ENCODE measurements at regions not wholly inside any gene's neighbourhood (a gene's known extent, or its start where the extent isn't known, plus 50 kb on each side); places are given as distances from the start of the nearest gene placed in this dataset.
"Not testable (repeated sequence)": the region's sequence is repeated elsewhere in the genome, so short reads cannot be mapped to it uniquely, and the experiment has no call there.

DNA sequence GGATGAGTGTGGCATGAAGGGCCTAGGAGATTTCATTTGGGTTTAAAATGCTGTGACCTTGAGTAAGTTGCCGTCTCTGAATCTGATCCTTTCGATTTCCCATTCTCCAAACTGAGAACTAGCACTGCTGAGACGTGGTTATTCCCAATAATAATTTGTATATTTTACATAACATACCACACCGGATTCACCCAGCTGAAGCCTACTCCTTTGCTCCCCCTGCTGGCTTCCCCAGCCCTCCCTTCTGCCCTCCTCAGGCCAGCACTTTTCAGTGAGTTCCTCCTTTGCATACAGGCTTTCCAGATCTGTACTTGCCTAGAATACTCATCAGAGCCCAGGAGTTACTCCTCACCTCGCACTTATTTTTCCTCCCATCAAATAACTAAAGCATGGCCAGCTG is 255.1 kb downstream of the OR4F29 start:
- H3K9me3 ChIP-seq; H3K27me3 ChIP-seq; H3K4me1 ChIP-seq; ATAC-seq; H3K27ac ChIP-seq; H3K36me3 ChIP-seq; DNase-seq; intact Hi-C loops (cut with DNase I); H3K4me3 ChIP-seq: not testable (repeated sequence)
- no CpG with 5 or more reads among the region's 5 CpGs for WGBS (ENCODE audit: insufficient coverage, low coverage, low lambda C conversion rate, missing lambda C conversion rate)

DNA sequence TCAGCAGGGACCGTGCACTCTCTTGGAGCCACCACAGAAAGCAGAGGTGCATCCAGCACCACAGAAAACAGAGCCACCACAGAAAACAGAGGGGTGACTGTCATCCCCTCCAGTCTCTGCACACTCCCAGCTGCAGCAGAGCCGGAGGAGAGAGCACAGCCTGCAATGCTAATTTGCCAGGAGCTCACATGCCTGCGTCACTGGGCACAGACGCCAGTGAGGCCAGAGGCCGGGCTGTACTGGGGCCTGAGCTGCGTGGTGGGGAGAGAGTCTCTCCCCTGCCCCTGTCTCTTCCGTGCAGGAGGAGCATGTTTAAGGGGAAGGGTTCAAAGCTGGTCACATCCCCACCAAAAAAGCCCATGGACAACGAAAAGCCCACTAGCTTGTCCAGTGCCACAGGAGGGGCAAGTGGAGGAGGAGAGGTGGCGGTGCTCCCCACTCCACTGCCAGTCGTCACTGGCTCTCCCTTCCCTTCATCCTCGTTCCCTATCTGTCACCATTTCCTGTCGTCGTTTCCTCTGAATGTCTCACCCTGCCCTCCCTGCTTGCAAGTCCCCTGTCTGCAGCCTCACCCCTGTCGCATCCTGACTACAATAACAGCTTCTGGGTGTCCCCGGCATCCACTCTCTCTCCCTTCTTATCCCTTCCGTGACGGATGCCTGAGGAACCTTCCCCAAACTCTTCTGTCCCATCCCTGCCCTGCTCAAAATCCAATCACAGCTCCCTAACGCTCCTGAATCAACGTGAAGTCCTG is 260.0 kb downstream of the OR4F29 start:
- ATAC-seq; H3K36me3 ChIP-seq; intact Hi-C loops (cut with DNase I); H3K27me3 ChIP-seq; H3K4me1 ChIP-seq; H3K4me3 ChIP-seq; H3K9me3 ChIP-seq: not testable (repeated sequence)
- WGBS (ENCODE audit: insufficient coverage, low coverage, low lambda C conversion rate, missing lambda C conversion rate) = 53% methylated on average over 16 of the region's 19 CpGs
- H3K27ac ChIP-seq = peak overlapping the region in 1 of 3 donors; percentile 12
- peak; percentile 33 to 63 (median 52) for DNase-seq

DNA sequence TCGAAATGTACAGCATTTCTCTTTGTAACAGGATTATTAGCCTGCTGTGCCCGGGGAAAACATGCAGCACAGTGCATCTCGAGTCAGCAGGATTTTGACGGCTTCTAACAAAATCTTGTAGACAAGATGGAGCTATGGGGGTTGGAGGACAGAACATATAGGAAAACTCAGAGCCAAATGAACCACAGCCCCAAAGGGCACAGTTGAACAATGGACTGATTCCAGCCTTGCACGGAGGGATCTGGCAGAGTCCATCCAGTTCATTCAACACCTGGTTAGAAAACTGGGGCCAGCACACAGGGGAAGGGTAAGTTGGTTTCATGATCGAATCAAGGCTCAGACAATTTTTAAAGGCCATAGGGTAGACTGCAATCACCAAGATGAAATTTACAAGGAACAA is 260.8 kb downstream of the OR4F29 start:
- 49% methylated on average over 5 of the region's 6 CpGs for WGBS (ENCODE audit: insufficient coverage, low coverage, low lambda C conversion rate, missing lambda C conversion rate)
- not testable (repeated sequence) for H3K36me3 ChIP-seq, ATAC-seq

DNA sequence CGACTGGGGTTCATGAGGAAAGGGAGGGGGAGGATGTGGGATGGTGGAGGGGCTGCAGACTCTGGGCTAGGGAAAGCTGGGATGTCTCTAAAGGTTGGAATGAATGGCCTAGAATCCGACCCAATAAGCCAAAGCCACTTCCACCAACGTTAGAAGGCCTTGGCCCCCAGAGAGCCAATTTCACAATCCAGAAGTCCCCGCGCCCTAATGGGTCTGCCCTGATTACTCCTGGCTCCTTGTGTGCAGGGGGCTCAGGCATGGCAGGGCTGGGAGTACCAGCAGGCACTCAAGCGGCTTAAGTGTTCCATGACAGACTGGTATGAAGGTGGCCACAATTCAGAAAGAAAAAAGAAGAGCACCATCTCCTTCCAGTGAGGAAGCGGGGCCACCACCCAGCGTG is 261.6 kb downstream of the OR4F29 start:
- 100% methylated on average over 2 of the region's 8 CpGs for WGBS (ENCODE audit: insufficient coverage, low coverage, low lambda C conversion rate, missing lambda C conversion rate)
- H3K4me3 ChIP-seq; H3K27me3 ChIP-seq; intact Hi-C loops (cut with DNase I); ATAC-seq; H3K4me1 ChIP-seq; H3K27ac ChIP-seq; H3K9me3 ChIP-seq; H3K36me3 ChIP-seq: not testable (repeated sequence)
- DNase-seq = peak in 1 of 3 donors; percentile 46

More for the DNA sequence above, 260.8 kb downstream of the OR4F29 start:
- H3K27ac ChIP-seq; H3K27me3 ChIP-seq; H3K9me3 ChIP-seq; intact Hi-C loops (cut with DNase I); H3K4me1 ChIP-seq; H3K4me3 ChIP-seq; DNase-seq: not testable (repeated sequence)

DNA sequence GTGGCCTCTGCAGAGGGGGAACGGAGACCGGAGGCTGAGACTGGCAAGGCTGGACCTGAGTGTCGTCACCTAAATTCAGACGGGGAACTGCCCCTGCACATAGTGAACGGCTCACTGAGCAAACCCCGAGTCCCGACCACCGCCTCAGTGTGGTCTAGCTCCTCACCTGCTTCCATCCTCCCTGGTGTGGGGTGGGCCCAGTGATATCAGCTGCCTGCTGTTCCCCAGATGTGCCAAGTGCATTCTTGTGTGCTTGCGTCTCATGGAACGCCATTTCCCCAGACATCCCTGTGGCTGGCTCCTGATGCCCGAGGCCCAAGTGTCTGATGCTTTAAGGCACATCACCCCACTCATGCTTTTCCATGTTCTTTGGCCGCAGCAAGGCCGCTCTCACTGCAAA is 262.2 kb downstream of the OR4F29 start:
- H3K36me3 ChIP-seq; H3K27ac ChIP-seq; H3K9me3 ChIP-seq; H3K27me3 ChIP-seq; H3K4me3 ChIP-seq; H3K4me1 ChIP-seq; ATAC-seq; intact Hi-C loops (cut with DNase I): not testable (repeated sequence)
- peak in 1 of 3 donors; percentile 23 for DNase-seq
- no CpG with 5 or more reads among the region's 13 CpGs for WGBS (ENCODE audit: insufficient coverage, low coverage, low lambda C conversion rate, missing lambda C conversion rate)

DNA sequence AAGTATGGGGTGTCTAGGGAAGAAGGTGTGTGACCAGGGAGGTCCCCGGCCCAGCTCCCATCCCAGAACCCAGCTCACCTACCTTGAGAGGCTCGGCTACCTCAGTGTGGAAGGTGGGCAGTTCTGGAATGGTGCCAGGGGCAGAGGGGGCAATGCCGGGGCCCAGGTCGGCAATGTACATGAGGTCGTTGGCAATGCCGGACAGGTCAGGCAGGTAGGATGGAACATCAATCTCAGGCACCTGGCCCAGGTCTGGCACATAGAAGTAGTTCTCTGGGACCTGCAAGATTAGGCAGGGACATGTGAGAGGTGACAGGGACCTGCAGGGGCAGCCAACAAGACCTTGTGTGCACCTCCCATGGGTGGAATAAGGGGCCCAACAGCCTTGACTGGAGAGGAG is 264.2 kb downstream of the OR4F29 start:
- ATAC-seq; H3K4me1 ChIP-seq; H3K27me3 ChIP-seq; H3K9me3 ChIP-seq; H3K4me3 ChIP-seq; H3K27ac ChIP-seq; intact Hi-C loops (cut with DNase I); H3K36me3 ChIP-seq: not testable (repeated sequence)
- no CpG with 5 or more reads among the region's 6 CpGs for WGBS (ENCODE audit: insufficient coverage, low coverage, low lambda C conversion rate, missing lambda C conversion rate)
- DNase-seq = peak in 1 of 3 donors; percentile 23

DNA sequence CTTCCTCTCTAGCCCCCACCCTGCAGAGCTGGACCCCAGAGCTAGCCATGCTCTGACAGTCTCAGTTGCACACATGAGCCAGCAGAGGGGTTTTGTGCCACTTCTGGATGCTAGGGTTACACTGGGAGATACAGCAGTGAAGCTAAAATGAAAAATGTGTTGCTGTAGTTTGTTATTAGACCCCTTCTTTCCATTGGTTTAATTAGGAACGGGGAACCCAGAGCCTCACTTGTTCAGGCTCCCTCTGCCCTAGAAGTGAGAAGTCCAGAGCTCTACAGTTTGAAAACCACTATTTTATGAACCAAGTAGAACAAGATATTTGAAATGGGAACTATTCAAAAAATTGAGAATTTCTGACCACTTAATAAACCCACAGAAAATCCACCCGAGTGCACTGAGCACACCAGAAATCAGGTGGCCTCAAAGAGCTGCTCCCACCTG is 264.8 kb downstream of the OR4F29 start:
- 87% methylated on average over 2 of the region's 2 CpGs for whole genome bisulfite sequencing (ENCODE audit: insufficient coverage, low coverage, low lambda C conversion rate, missing lambda C conversion rate)
- peak in 2 of 3 donors; percentile 21 to 41 for DNase-seq
- intact Hi-C loops (cut with DNase I) = not testable (repeated sequence)

DNA sequence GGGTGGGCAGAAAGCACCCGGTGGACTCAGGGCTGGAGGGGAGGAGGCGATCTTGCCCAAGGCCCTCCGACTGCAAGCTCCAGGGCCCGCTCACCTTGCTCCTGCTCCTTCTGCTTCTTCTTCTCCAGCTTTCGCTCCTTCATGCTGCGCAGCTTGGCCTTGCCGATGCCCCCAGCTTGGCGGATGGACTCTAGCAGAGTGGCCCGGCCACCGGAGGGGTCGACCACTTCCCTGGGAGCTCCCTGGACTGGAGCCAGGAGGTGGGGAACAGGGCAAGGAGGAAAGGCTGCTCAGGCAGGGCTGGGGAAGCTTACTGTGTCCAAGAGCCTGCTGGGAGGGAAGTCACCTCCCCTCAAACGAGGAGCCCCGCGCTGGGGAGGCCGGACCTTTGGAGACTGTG is 265.3 kb downstream of the OR4F29 start:
- H3K9me3 ChIP-seq; ATAC-seq; H3K4me1 ChIP-seq; H3K27me3 ChIP-seq; H3K27ac ChIP-seq; H3K4me3 ChIP-seq; H3K36me3 ChIP-seq; intact Hi-C loops (cut with DNase I): not testable (repeated sequence)
- WGBS (ENCODE audit: insufficient coverage, low coverage, low lambda C conversion rate, missing lambda C conversion rate) = 100% methylated on average over 4 of the region's 15 CpGs
- peak in 1 of 3 donors; percentile 13 for DNase-seq

More for the DNA sequence above, 264.8 kb downstream of the OR4F29 start:
- not testable (repeated sequence) for H3K27ac ChIP-seq, H3K27me3 ChIP-seq, H3K36me3 ChIP-seq, ATAC-seq, H3K9me3 ChIP-seq, H3K4me3 ChIP-seq, H3K4me1 ChIP-seq

DNA sequence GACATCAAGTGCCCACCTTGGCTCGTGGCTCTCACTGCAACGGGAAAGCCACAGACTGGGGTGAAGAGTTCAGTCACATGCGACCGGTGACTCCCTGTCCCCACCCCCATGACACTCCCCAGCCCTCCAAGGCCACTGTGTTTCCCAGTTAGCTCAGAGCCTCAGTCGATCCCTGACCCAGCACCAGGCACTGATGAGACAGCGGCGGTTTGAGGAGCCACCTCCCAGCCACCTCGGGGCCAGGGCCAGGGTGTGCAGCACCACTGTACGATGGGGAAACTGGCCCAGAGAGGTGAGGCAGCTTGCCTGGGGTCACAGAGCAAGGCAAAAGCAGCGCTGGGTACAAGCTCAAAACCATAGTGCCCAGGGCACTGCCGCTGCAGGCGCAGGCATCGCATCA is 266.0 kb downstream of the OR4F29 start:
- H3K9me3 ChIP-seq; ATAC-seq; intact Hi-C loops (cut with DNase I); H3K36me3 ChIP-seq; H3K27me3 ChIP-seq; H3K4me1 ChIP-seq; H3K4me3 ChIP-seq; H3K27ac ChIP-seq: not testable (repeated sequence)
- DNase-seq = peak in 1 of 3 donors; percentile 24
- WGBS (ENCODE audit: insufficient coverage, low coverage, low lambda C conversion rate, missing lambda C conversion rate) = 92% methylated on average over 3 of the region's 13 CpGs

DNA sequence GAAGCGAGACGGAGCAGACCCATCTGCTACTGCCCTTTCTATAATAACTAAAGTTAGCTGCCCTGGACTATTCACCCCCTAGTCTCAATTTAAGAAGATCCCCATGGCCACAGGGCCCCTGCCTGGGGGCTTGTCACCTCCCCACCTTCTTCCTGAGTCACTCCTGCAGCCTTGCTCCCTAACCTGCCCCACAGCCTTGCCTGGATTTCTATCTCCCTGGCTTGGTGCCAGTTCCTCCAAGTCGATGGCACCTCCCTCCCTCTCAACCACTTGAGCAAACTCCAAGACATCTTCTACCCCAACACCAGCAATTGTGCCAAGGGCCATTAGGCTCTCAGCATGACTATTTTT is 267.2 kb downstream of the OR4F29 start:
- H3K27ac ChIP-seq; H3K9me3 ChIP-seq; H3K36me3 ChIP-seq; H3K4me3 ChIP-seq; ATAC-seq; H3K27me3 ChIP-seq; H3K4me1 ChIP-seq; intact Hi-C loops (cut with DNase I): not testable (repeated sequence)
- WGBS (ENCODE audit: insufficient coverage, low coverage, low lambda C conversion rate, missing lambda C conversion rate) = 20% methylated on average over 1 of the region's 3 CpGs
- peak in 1 of 3 donors; percentile 36 for DNase-seq

DNA sequence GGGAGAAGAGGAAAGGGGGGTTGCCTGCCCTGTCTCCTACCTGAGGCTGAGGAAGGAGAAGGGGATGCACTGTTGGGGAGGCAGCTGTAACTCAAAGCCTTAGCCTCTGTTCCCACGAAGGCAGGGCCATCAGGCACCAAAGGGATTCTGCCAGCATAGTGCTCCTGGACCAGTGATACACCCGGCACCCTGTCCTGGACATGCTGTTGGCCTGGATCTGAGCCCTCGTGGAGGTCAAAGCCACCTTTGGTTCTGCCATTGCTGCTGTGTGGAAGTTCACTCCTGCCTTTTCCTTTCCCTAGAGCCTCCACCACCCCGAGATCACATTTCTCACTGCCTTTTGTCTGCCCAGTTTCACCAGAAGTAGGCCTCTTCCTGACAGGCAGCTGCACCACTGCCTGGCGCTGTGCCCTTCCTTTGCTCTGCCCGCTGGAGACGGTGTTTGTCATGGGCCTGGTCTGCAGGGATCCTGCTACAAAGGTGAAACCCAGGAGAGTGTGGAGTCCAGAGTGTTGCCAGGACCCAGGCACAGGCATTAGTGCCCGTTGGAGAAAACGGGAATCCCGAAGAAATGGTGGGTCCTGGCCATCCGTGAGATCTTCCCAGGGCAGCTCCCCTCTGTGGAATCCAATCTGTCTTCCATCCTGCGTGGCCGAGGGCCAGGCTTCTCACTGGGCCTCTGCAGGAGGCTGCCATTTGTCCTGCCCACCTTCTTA is 267.7 kb downstream of the OR4F29 start:
- H3K4me1 ChIP-seq; intact Hi-C loops (cut with DNase I); H3K4me3 ChIP-seq; H3K27me3 ChIP-seq; ATAC-seq; H3K27ac ChIP-seq; H3K36me3 ChIP-seq; H3K9me3 ChIP-seq: not testable (repeated sequence)
- DNase-seq = peak; percentile 17 to 53 (median 51)
- WGBS (ENCODE audit: insufficient coverage, low coverage, low lambda C conversion rate, missing lambda C conversion rate) = 73% methylated on average over 8 of the region's 13 CpGs

Measured in right lobe of liver (tissue), 6 donors.